ENCODE measurements at regions not wholly inside any gene's neighbourhood (a gene's known extent, or its start where the extent isn't known, plus 50 kb on each side); places are given as distances from the start of the nearest gene placed in this dataset.

DNA sequence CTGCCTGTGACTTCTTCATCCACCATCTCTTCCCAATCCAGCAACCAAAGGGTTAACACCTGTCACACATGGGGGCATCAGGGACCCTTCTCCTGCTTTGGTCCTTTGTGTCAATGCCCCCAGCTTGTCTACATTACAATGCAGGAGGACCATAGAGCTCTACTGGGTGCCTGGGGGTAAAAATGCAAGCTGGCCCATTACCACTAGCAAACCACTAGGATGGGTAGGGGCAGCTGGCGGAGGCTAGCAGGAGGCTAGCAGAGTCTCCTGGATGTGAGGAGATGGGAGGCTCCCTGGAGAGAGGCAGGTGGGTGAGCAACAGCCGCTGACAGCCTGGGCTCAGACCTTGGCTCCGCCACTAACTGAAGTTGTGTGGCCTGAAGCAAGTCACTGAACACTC lies 153.4 kb upstream of the SKOR2 start:
- Histone ChIP-seq H3K9me3 (ENCODE audit: control insufficient read depth, insufficient read depth, low read depth, low read length) (no peaks in the 10 kb centered on the region), H3K4me1 (ENCODE audit: control insufficient read depth, insufficient read depth, low read length) (no peaks in the 10 kb centered on the region), H3K27me3 (ENCODE audit: control insufficient read depth, insufficient read depth, low read length) (no peaks in the 10 kb centered on the region), H3K4me3 (ENCODE audit: low read depth in 2 of 2, low read length in 2 of 2) (no peak overlapping the region), H3K36me3 (ENCODE audit: control insufficient read depth, insufficient read depth, low read length) (no peaks in the 10 kb centered on the region), H3K27ac (ENCODE audit: low read length) (no peak overlapping the region)
- ChIA-PET POLR2A (no interaction called here), CTCF (no interaction called here)
- TF ChIP-seq SIN3A (IDR thresholded peaks at IDR 0.05; ENCODE audit: borderline replicate concordance, insufficient read depth, low read depth, low read length) (no peak), REST (IDR thresholded peaks at IDR 0.05; ENCODE audit: insufficient read depth in 1 of 2, low read depth in 2 of 2, low read length in 1 of 2) (no peak)
- TF ChIP-seq, protein P1, sequence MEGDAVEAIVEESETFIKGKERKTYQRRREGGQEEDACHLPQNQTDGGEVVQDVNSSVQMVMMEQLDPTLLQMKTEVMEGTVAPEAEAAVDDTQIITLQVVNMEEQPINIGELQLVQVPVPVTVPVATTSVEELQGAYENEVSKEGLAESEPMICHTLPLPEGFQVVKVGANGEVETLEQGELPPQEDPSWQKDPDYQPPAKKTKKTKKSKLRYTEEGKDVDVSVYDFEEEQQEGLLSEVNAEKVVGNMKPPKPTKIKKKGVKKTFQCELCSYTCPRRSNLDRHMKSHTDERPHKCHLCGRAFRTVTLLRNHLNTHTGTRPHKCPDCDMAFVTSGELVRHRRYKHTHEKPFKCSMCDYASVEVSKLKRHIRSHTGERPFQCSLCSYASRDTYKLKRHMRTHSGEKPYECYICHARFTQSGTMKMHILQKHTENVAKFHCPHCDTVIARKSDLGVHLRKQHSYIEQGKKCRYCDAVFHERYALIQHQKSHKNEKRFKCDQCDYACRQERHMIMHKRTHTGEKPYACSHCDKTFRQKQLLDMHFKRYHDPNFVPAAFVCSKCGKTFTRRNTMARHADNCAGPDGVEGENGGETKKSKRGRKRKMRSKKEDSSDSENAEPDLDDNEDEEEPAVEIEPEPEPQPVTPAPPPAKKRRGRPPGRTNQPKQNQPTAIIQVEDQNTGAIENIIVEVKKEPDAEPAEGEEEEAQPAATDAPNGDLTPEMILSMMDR (IDR thresholded peaks at IDR 0.05), result no peak
- in situ Hi-C loops (cut with HindIII; ENCODE audit: low pct_unique_long_range_greater_than_20kb, low sequenced_read_pairs), result no loop called here
- BruUV-seq (replicated peaks), result no TSS peak
- DNase-seq (ENCODE audit: low read depth, low spot score) (no peak), ATAC-seq (no peak)
- intact Hi-C loops (cut with micrococcal nuclease; ENCODE audit: unreplicated experiment), result no loop called here

DNA sequence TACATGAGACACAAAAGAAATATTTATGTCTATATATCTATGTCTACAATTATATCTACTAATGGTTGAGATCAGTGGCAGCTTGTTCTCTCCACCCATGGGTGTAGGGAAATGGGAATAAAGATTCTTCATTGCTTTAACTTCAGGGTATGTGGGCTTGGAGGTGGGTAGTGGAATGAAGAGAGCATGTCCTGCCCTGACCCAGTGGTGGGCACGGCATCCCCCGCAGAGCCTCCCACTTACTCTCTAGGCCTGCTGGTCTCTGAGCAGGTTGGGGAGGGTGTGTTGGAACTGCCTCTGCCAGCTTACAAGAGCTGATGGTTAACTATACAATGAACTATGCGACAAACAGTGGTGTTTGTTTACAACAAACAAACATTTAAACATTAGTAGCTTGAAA lies 152.5 kb upstream of the SKOR2 start:
- no TSS peak for BruUV-seq (replicated peaks)
- H3K27me3 ChIP-seq (ENCODE audit: control insufficient read depth, insufficient read depth, low read length), result no peaks in the 10 kb centered on the region
- no peaks in the 10 kb centered on the region for H3K9me3 ChIP-seq (ENCODE audit: control insufficient read depth, insufficient read depth, low read depth, low read length)
- CTCF ChIA-PET, result no interaction called here
- H3K36me3 ChIP-seq (ENCODE audit: control insufficient read depth, insufficient read depth, low read length), result no peaks in the 10 kb centered on the region
- no peak for ATAC-seq
- no peak for DNase-seq (ENCODE audit: low read depth, low spot score)
- TF ChIP-seq, protein P1 (IDR thresholded peaks at IDR 0.05), result no peak
- TF ChIP-seq POLR2AphosphoS5 (IDR thresholded peaks at IDR 0.05; ENCODE audit: low read depth, low read length) (no peak), REST (IDR thresholded peaks at IDR 0.05; ENCODE audit: insufficient read depth in 1 of 2, low read depth in 2 of 2, low read length in 1 of 2) (no peak), SIN3A (IDR thresholded peaks at IDR 0.05; ENCODE audit: borderline replicate concordance, insufficient read depth, low read depth, low read length) (no peak), TCF7L2 (IDR thresholded peaks at IDR 0.05; ENCODE audit: low read depth, low read length) (no peak)
- in situ Hi-C loops (cut with HindIII; ENCODE audit: low pct_unique_long_range_greater_than_20kb, low sequenced_read_pairs), result no loop called here
- no peaks in the 10 kb centered on the region for H3K4me1 ChIP-seq (ENCODE audit: control insufficient read depth, insufficient read depth, low read length)
- no peak overlapping the region for H3K27ac ChIP-seq (ENCODE audit: low read length)
- H3K4me3 ChIP-seq (ENCODE audit: low read depth in 2 of 2, low read length in 2 of 2), result no peak overlapping the region
- intact Hi-C loops (cut with micrococcal nuclease; ENCODE audit: unreplicated experiment), result no loop called here
- POLR2A ChIA-PET, result no interaction called here

All from Panc1 (cell line).